Parathyroid adenoma (tissue), 2 donors: ENCODE measurements at regions not wholly inside any gene's neighbourhood (a gene's known extent, or its start where the extent isn't known, plus 50 kb on each side); places are given as distances from the start of the nearest gene placed in this dataset.

Source experiments
- H2AFZ ChIP-seq: fragments of 300-600 bp; sonication (generic); one replicate; pipeline ENCODE4 v1.7.0; 2017; ENCODE audit warnings: antibody characterized with exemption, mild to moderate bottlenecking
- H3K27ac ChIP-seq: fragments of 300-600 bp; sonication (generic); one replicate; pipeline ENCODE4 v1.7.0; 2017
- H3K27me3 ChIP-seq: fragments of 300-600 bp; sonication (generic); one replicate; pipeline ENCODE4 v1.7.0; 2017; ENCODE audit warnings: low read length; ENCODE audit not compliant: control insufficient read depth, insufficient read depth
- H3K36me3 ChIP-seq: fragments of 300-600 bp; sonication (generic); one replicate; pipeline ENCODE4 v1.7.0; 2017; ENCODE audit warnings: low read length; ENCODE audit not compliant: control insufficient read depth, insufficient read depth
- H3K4me1 ChIP-seq: fragments of 300-600 bp; sonication (generic); one replicate; pipeline ENCODE4 v1.7.0; 2017; ENCODE audit warnings: control low read depth
- H3K4me2 ChIP-seq: fragments of 300-600 bp; sonication (generic); one replicate; pipeline ENCODE4 v1.7.0; 2017; ENCODE audit warnings: low read length
- H3K4me3 ChIP-seq: fragments of 300-600 bp; sonication (generic); one replicate; pipeline ENCODE4 v1.7.0; 2017; ENCODE audit warnings: low read depth, low read length
- H3K79me2 ChIP-seq: fragments of 300-600 bp; sonication (generic); one replicate; pipeline ENCODE4 v1.7.0; 2017; ENCODE audit warnings: control low read depth
- H3K9ac ChIP-seq: fragments of 300-600 bp; sonication (generic); one replicate; pipeline ENCODE4 v1.7.0; 2017; ENCODE audit warnings: mild to moderate bottlenecking
- H3K9me3 ChIP-seq: fragments of 300-600 bp; sonication (generic); one replicate; pipeline ENCODE4 v1.7.0; 2017; ENCODE audit warnings: low read length; ENCODE audit not compliant: control insufficient read depth
- CTCF ChIP-seq: fragments of 300-600 bp; sonication (generic); IDR thresholded peaks from one replicate; pipeline ENCODE4 v1.7.0; 2017; ENCODE audit warnings: antibody characterized with exemption, mild to moderate bottlenecking
- donor health status: primary hyperparathyroidism.

GRCh38 chr9:103942200-103942599 is 151.9 kb upstream of the SMC2 start:
- Histone ChIP-seq H3K4me3 (no peak overlapping the region), H3K27ac (no peak overlapping the region), H3K4me2 (no peak overlapping the region), H2AFZ (no peak overlapping the region), H3K4me1 (no peaks in the 10 kb centered on the region), H3K27me3 (no peaks in the 10 kb centered on the region), H3K36me3 (no peaks in the 10 kb centered on the region), H3K9me3 (no peaks in the 10 kb centered on the region), H3K79me2 (no peaks in the 10 kb centered on the region), H3K9ac (no peak overlapping the region)
- TF ChIP-seq CTCF = no peak

DNA sequence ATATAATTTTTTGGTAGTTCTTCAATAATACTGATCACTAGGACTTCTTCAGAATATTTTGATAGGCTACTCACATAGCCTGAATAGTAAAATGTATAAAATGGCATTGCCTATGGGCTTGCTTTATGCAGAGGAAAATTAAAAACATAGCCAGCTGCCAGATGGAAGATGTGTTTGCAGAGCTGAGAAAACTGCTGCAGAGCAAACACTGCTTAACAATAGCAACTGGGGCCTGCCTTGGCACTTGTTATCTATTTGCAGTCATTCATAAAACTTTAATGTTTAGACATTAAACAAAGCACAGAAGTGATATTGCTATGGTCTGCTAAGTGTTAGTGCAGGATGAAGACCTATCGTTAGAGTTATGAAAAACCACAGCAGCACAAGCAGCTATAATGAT is 151.5 kb upstream of the SMC2 start:
- H3K4me2 ChIP-seq = no peak overlapping the region
- H3K79me2 ChIP-seq = no peaks in the 10 kb centered on the region
- H3K36me3 ChIP-seq = no peaks in the 10 kb centered on the region
- no peak overlapping the region for H3K27ac ChIP-seq
- H3K9me3 ChIP-seq = no peaks in the 10 kb centered on the region
- no peak overlapping the region for H2AFZ ChIP-seq
- H3K4me3 ChIP-seq = no peak overlapping the region
- H3K9ac ChIP-seq = no peak overlapping the region
- H3K4me1 ChIP-seq = no peaks in the 10 kb centered on the region
- TF ChIP-seq CTCF = no peak
- no peaks in the 10 kb centered on the region for H3K27me3 ChIP-seq

- no peak overlapping the region for H3K4me3 ChIP-seq
- H3K79me2 ChIP-seq = no peaks in the 10 kb centered on the region
- no peak for TF ChIP-seq CTCF
These were observed 145.0 kb upstream of the SMC2 start for GRCh38 chr9:103949096-103949495.

GRCh38 chr9:103977163-103977562 is 116.9 kb upstream of the SMC2 start:
- no peaks in the 10 kb centered on the region for H3K27me3 ChIP-seq
- H3K4me1 ChIP-seq = no peaks in the 10 kb centered on the region
- no peak overlapping the region for H3K4me3 ChIP-seq
- no peak overlapping the region for H3K9ac ChIP-seq
- H3K79me2 ChIP-seq = no peaks in the 10 kb centered on the region
- H3K9me3 ChIP-seq = no peaks in the 10 kb centered on the region
- no peak overlapping the region for H2AFZ ChIP-seq
- no peak overlapping the region for H3K27ac ChIP-seq
- H3K36me3 ChIP-seq = no peaks in the 10 kb centered on the region
- no peak for TF ChIP-seq CTCF
- H3K4me2 ChIP-seq = no peak overlapping the region

More at GRCh38 chr9:103949096-103949495, 145.0 kb upstream of the SMC2 start:
- Histone ChIP-seq H3K27me3 (no peaks in the 10 kb centered on the region), H2AFZ (no peak overlapping the region), H3K36me3 (no peaks in the 10 kb centered on the region), H3K27ac (no peak overlapping the region), H3K9ac (no peak overlapping the region), H3K4me2 (no peak overlapping the region), H3K9me3 (no peaks in the 10 kb centered on the region), H3K4me1 (no peaks in the 10 kb centered on the region)

DNA sequence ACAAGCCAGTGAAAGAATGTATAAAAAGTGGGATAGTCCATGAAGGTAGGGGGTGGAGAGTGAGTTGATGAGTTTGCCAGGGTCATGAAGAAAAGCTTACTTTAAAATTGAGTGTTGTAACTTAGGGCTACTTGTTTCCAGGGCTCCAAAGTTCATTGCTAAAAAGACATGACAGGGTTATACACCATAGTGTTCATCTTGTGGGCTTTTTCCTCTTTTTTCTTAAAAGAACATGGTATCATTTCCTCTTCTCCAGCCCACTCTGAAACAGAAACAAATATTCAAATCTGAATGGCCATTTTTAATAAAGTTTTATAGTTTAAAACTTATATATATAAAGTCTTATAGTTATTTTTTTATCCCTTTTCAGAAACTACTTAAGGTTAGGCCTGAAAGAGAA is 115.7 kb upstream of the SMC2 start:
- H3K9me3 ChIP-seq = no peaks in the 10 kb centered on the region
- no peaks in the 10 kb centered on the region for H3K79me2 ChIP-seq
- no peak overlapping the region for H2AFZ ChIP-seq
- no peaks in the 10 kb centered on the region for H3K36me3 ChIP-seq
- H3K4me3 ChIP-seq = no peak overlapping the region
- no peak for TF ChIP-seq CTCF
- no peak overlapping the region for H3K27ac ChIP-seq
- H3K4me1 ChIP-seq = no peaks in the 10 kb centered on the region
- H3K9ac ChIP-seq = no peak overlapping the region
- H3K4me2 ChIP-seq = no peak overlapping the region
- no peaks in the 10 kb centered on the region for H3K27me3 ChIP-seq
